IMR-90 (cell line): ENCODE measurements at regions not wholly inside any gene's neighbourhood (a gene's known extent, or its start where the extent isn't known, plus 50 kb on each side); places are given as distances from the start of the nearest gene placed in this dataset.

Source experiments
- ATAC-seq: fragments of 200-7000 bp; cut with Tn5 transposase; 2 replicates; pipeline ENCODE4 v1.9.1; 2020; ENCODE audit warnings: low read depth, mild to moderate bottlenecking, moderate library complexity
- BruUV-seq: library from RNA; stranded (reverse); fragments of 400-500 nt; replicated peaks from 2 replicates; lab custom pipeline; 2021; lab: Mats Ljungman, UMichigan
- CTCF ChIA-PET: fragments of 300-600 bp; formaldehyde crosslinking; extraction: SDS; loops from one replicate; lab custom pipeline; 2021; ENCODE audit warnings: antibody characterized with exemption; lab: Yijun Ruan, JAX
- POLR2A ChIA-PET: fragments of 300-600 bp; sonication (Branson Sonifier 250); formaldehyde crosslinking; loops from one replicate; lab custom pipeline; 2022; ENCODE audit warnings: antibody characterized with exemption; ENCODE audit not compliant: unreplicated experiment; lab: Charles Lee
- DNase-seq: peaks from one replicate; pipeline ENCODE4 v3.0.0; 2013
- H2AFZ ChIP-seq: replicated peaks from 2 replicates; pipeline ENCODE3; 2013; ENCODE audit warnings: low read length, mild to moderate bottlenecking; ENCODE audit not compliant: poor library complexity
- H2AK5ac ChIP-seq: 2 replicates; pipeline ENCODE4 v1.6.1; 2013; ENCODE audit warnings: low read depth, low read length, inconsistent platforms
- H2AK9ac ChIP-seq: replicated peaks from 2 replicates; pipeline ENCODE3; 2013; ENCODE audit warnings: mild to moderate bottlenecking, low read depth, low read length, moderate library complexity; ENCODE audit not compliant: poor library complexity
- H2BK120ac ChIP-seq: 2 replicates; pipeline ENCODE4 v1.6.1; 2013; ENCODE audit warnings: low read depth, low read length, inconsistent platforms
- H2BK15ac ChIP-seq: 3 replicates; pipeline ENCODE4 v1.6.1; 2013; ENCODE audit warnings: low read depth, low read length, inconsistent platforms
- H2BK20ac ChIP-seq: 2 replicates; pipeline ENCODE4 v1.6.1; 2013; ENCODE audit warnings: low read depth, mild to moderate bottlenecking, inconsistent platforms, low read length, moderate library complexity
- H2BK5ac ChIP-seq: 2 replicates; pipeline ENCODE4 v1.6.1; 2013; ENCODE audit warnings: mild to moderate bottlenecking, low read depth, low read length, inconsistent platforms; ENCODE audit not compliant: poor library complexity, severe bottlenecking
- H3K14ac ChIP-seq: replicated peaks from 2 replicates; pipeline ENCODE4 v1.6.1; 2013; ENCODE audit warnings: low read depth, low read length, inconsistent platforms
- H3K18ac ChIP-seq: 2 replicates; pipeline ENCODE4 v1.6.1; 2013; ENCODE audit warnings: low read depth, low read length, control low read depth
- H3K23ac ChIP-seq: 2 replicates; pipeline ENCODE4 v1.6.1; 2013; ENCODE audit warnings: low read depth, low read length, inconsistent platforms
- H3K27ac ChIP-seq: 2 replicates; pipeline ENCODE4 v1.5.1; 2013; ENCODE audit warnings: mild to moderate bottlenecking, control low read depth, low read length; ENCODE audit not compliant: insufficient read depth
- H3K27me3 ChIP-seq: 2 replicates; pipeline ENCODE4 v1.6.1; 2013; ENCODE audit warnings: low read length; ENCODE audit not compliant: control insufficient read depth, insufficient read depth
- H3K36me3 ChIP-seq: 2 replicates; pipeline ENCODE4 v1.6.1; 2013; ENCODE audit warnings: low read length, mixed read lengths; ENCODE audit not compliant: control insufficient read depth, insufficient read depth
- H3K4ac ChIP-seq: 2 replicates; pipeline ENCODE4 v1.6.1; 2013; ENCODE audit warnings: low read depth, low read length, inconsistent platforms
- H3K4me1 ChIP-seq: 2 replicates; pipeline ENCODE4 v1.6.1; 2013; ENCODE audit warnings: low read length, mixed read lengths; ENCODE audit not compliant: control insufficient read depth, insufficient read depth
- H3K4me2 ChIP-seq: 2 replicates; pipeline ENCODE4 v1.6.1; 2013; ENCODE audit warnings: low read depth, mild to moderate bottlenecking, control low read depth, low read length, moderate library complexity
- H3K4me3 ChIP-seq: 2 replicates; pipeline ENCODE4 v1.5.1; 2013; ENCODE audit warnings: low read depth, mild to moderate bottlenecking, control low read depth, low read length, moderate library complexity; ENCODE audit not compliant: insufficient read depth
- H3K56ac ChIP-seq: 2 replicates; pipeline ENCODE4 v1.6.1; 2013; ENCODE audit warnings: low read length, inconsistent platforms; ENCODE audit not compliant: insufficient read depth; ENCODE audit errors: extremely low read depth
- H3K79me1 ChIP-seq, 2 experiments: 2 replicates each; pipeline ENCODE4 v1.6.1; 2013; ENCODE audit warnings: low read length in 2 of 2, inconsistent platforms in 1 of 2, low read depth in 1 of 2
- H3K9ac ChIP-seq: 2 replicates; pipeline ENCODE4 v1.6.1; 2013; ENCODE audit warnings: low read depth, low read length, control low read depth
- H3K9me1 ChIP-seq: 2 replicates; pipeline ENCODE4 v1.6.1; 2013; ENCODE audit warnings: low read length, inconsistent platforms; ENCODE audit not compliant: insufficient read depth
- H3K9me3 ChIP-seq: 2 replicates; pipeline ENCODE4 v1.6.1; 2013; ENCODE audit warnings: low read length; ENCODE audit not compliant: control insufficient read depth, insufficient read depth
- H4K20me1 ChIP-seq: 2 replicates; pipeline ENCODE4 v1.6.1; 2013; ENCODE audit warnings: low read length, inconsistent platforms; ENCODE audit not compliant: insufficient read depth
- H4K5ac ChIP-seq: 2 replicates; pipeline ENCODE4 v1.6.1; 2013; ENCODE audit warnings: mild to moderate bottlenecking, low read depth, low read length, control low read depth
- H4K8ac ChIP-seq, 2 experiments: 2 replicates each; pipeline ENCODE4 v1.6.1; 2013; ENCODE audit warnings: low read depth in 2 of 2, low read length in 2 of 2, control low read depth in 1 of 2, inconsistent platforms in 1 of 2
- H4K91ac ChIP-seq: 2 replicates; pipeline ENCODE4 v1.6.1; 2013; ENCODE audit warnings: low read depth, low read length, inconsistent platforms; ENCODE audit not compliant: insufficient read depth
- BHLHE40 ChIP-seq: fragments of 150-350 bp; IDR thresholded peaks from 2 replicates; pipeline ENCODE4 v1.6.1; 2016; ENCODE audit warnings: mild to moderate bottlenecking, low read depth, low read length
- CHD1 ChIP-seq: IDR thresholded peaks from 2 replicates; pipeline ENCODE4 v1.6.1; 2012; ENCODE audit warnings: low read depth, low read length, improper control_type of control experiment
- MAZ ChIP-seq: IDR thresholded peaks from 2 replicates; pipeline ENCODE4 v1.6.1; 2012; ENCODE audit warnings: low read depth, mild to moderate bottlenecking, low read length, improper control_type of control experiment, moderate library complexity, borderline replicate concordance
- NFE2L2 ChIP-seq: fragments of 150-350 bp; IDR thresholded peaks from 2 replicates; pipeline ENCODE4 v1.6.1; 2016; ENCODE audit warnings: low read depth, mild to moderate bottlenecking, low read length
- SMC3 ChIP-seq: fragments of 150-350 bp; IDR thresholded peaks from 2 replicates; pipeline ENCODE4 v1.6.1; 2016; ENCODE audit warnings: low read depth, mild to moderate bottlenecking, antibody characterized with exemption, low read length, moderate library complexity
- dilution Hi-C: fragments of 300-500 bp; cut with HindIII; formaldehyde crosslinking; loops from one replicate; pipeline ENCODE4 v1.14.3; 2018; ENCODE audit warnings: low sequenced_read_pairs; ENCODE audit not compliant: unreplicated experiment
- in situ Hi-C: fragments of 300-500 bp; cut with MboI; formaldehyde crosslinking; loops from 3 replicates; pipeline ENCODE4 v1.14.3; 2019; ENCODE audit warnings: low sequenced_read_pairs, inconsistent platforms, mixed read lengths
- intact Hi-C: fragments of 100-400 bp; cut with micrococcal nuclease; formaldehyde crosslinking; loops from 2 replicates; pipeline ENCODE4 v1.10.0; 2022
- TF ChIP-seq, protein P1 (sequence below): conservative IDR thresholded peaks from 2 replicates; pipeline ENCODE4 v1.5.1; 2012; ENCODE audit warnings: mild to moderate bottlenecking, low read depth, low read length, improper control_type of control experiment
- TF ChIP-seq, protein P2 (sequence below): fragments of 150-350 bp; IDR thresholded peaks from 2 replicates; pipeline ENCODE4 v1.6.1; 2016; ENCODE audit warnings: low read depth, mild to moderate bottlenecking, low read length, moderate library complexity, borderline replicate concordance

DNA sequence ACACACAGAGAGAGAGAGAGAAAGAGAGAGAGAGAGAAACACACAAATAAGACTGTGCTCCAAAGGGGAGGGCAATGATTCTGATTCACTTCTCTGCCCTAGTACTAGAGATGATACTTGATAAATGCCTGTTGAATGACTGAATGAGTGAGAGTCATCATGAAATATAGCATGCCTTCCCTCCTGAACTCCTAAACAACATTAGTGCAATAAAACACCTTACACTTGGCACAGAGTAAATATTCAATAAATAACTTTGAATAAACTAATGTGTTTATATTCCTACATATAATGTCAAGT lies 511.2 kb upstream of the RAG2 start:
- dilution Hi-C loops (no loop called here), intact Hi-C loops (no loop called here), in situ Hi-C loops (no loop called here)
- Histone ChIP-seq H3K4me1 (no peaks in the 10 kb centered on the region), H4K20me1 (no peaks in the 10 kb centered on the region), H3K9me3 (no peaks in the 10 kb centered on the region), H4K8ac (no peak overlapping the region), H3K4ac (no peak overlapping the region), H3K56ac (no peak overlapping the region), H3K27ac (no peak overlapping the region), H3K36me3 (no peaks in the 10 kb centered on the region), H2BK15ac (no peak overlapping the region), H3K9me1 (no peaks in the 10 kb centered on the region), H2AK5ac (no peak overlapping the region), H3K23ac (no peak overlapping the region), H2BK120ac (no peak overlapping the region), H3K18ac (no peak overlapping the region), H4K5ac (no peak overlapping the region), H3K9ac (no peak overlapping the region), H3K14ac (no peak overlapping the region), H2BK20ac (no peak overlapping the region), H2AK9ac (no peak overlapping the region), H2AFZ (no peak overlapping the region), H4K91ac (no peak overlapping the region), H3K27me3 (no peaks in the 10 kb centered on the region), H3K4me2 (no peak overlapping the region), H3K79me1 (no peaks in the 10 kb centered on the region), H2BK5ac (no peak overlapping the region), H3K4me3 (no peak overlapping the region)
- BruUV-seq = no TSS peak
- DNase-seq (no peak), ATAC-seq (no peak)
- ChIA-PET POLR2A (no interaction called here), CTCF (no interaction called here)
- TF ChIP-seq CHD1 = no peak
- no peak for TF ChIP-seq BHLHE40
- TF ChIP-seq, protein P1, sequence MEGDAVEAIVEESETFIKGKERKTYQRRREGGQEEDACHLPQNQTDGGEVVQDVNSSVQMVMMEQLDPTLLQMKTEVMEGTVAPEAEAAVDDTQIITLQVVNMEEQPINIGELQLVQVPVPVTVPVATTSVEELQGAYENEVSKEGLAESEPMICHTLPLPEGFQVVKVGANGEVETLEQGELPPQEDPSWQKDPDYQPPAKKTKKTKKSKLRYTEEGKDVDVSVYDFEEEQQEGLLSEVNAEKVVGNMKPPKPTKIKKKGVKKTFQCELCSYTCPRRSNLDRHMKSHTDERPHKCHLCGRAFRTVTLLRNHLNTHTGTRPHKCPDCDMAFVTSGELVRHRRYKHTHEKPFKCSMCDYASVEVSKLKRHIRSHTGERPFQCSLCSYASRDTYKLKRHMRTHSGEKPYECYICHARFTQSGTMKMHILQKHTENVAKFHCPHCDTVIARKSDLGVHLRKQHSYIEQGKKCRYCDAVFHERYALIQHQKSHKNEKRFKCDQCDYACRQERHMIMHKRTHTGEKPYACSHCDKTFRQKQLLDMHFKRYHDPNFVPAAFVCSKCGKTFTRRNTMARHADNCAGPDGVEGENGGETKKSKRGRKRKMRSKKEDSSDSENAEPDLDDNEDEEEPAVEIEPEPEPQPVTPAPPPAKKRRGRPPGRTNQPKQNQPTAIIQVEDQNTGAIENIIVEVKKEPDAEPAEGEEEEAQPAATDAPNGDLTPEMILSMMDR = no peak
- TF ChIP-seq, protein P2, sequence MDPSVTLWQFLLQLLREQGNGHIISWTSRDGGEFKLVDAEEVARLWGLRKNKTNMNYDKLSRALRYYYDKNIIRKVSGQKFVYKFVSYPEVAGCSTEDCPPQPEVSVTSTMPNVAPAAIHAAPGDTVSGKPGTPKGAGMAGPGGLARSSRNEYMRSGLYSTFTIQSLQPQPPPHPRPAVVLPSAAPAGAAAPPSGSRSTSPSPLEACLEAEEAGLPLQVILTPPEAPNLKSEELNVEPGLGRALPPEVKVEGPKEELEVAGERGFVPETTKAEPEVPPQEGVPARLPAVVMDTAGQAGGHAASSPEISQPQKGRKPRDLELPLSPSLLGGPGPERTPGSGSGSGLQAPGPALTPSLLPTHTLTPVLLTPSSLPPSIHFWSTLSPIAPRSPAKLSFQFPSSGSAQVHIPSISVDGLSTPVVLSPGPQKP = no peak
- TF ChIP-seq SMC3 = no peak
- no peak for TF ChIP-seq MAZ
- no peak for TF ChIP-seq NFE2L2
